Adrenal gland (tissue), 5 donors: ENCODE measurements at regions not wholly inside any gene's neighbourhood (a gene's known extent, or its start where the extent isn't known, plus 50 kb on each side); places are given as distances from the start of the nearest gene placed in this dataset.
"Not testable (repeated sequence)": the region's sequence is repeated elsewhere in the genome, so short reads cannot be mapped to it uniquely, and the experiment has no call there.

Source experiments
- POLR2A ChIP-seq, 2 donors: fragments of 450-650 bp; IDR thresholded peaks; one replicate each; pipeline ENCODE4 v1.6.1; 2017; ENCODE audit warnings: antibody characterized with exemption in 2 of 2, mild to moderate bottlenecking in 2 of 2, moderate library complexity in 1 of 2
- TF ChIP-seq, protein P1 (sequence below), 6 experiments: fragments of 450-650 bp in 4 of 6; fragments of 200-600 bp in 2 of 6; sonication (generic) in 1 of 6; IDR thresholded peaks; 1 replicate in 5 of 6; 2 replicates in 1 of 6; pipeline versions ENCODE4 v1.5.1 to v1.8.0; 2016 to 2021; ENCODE audit warnings: antibody characterized with exemption in 6 of 6, mild to moderate bottlenecking in 2 of 6, moderate library complexity in 1 of 6
- donor health status: DM: no; HTN: no; CAD: no.

- TF ChIP-seq POLR2A (IDR thresholded peaks at IDR 0.05): not testable (repeated sequence)
- TF ChIP-seq, protein P1, sequence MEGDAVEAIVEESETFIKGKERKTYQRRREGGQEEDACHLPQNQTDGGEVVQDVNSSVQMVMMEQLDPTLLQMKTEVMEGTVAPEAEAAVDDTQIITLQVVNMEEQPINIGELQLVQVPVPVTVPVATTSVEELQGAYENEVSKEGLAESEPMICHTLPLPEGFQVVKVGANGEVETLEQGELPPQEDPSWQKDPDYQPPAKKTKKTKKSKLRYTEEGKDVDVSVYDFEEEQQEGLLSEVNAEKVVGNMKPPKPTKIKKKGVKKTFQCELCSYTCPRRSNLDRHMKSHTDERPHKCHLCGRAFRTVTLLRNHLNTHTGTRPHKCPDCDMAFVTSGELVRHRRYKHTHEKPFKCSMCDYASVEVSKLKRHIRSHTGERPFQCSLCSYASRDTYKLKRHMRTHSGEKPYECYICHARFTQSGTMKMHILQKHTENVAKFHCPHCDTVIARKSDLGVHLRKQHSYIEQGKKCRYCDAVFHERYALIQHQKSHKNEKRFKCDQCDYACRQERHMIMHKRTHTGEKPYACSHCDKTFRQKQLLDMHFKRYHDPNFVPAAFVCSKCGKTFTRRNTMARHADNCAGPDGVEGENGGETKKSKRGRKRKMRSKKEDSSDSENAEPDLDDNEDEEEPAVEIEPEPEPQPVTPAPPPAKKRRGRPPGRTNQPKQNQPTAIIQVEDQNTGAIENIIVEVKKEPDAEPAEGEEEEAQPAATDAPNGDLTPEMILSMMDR (IDR thresholded peaks at IDR 0.05): not testable (repeated sequence)
These were observed 330.1 kb upstream of the FRG1 start for GRCh38 chr4:189610571-189610970.
